Naive thymus-derived CD8-positive, alpha-beta T cell (primary cell): ENCODE measurements at regions not wholly inside any gene's neighbourhood (a gene's known extent, or its start where the extent isn't known, plus 50 kb on each side); places are given as distances from the start of the nearest gene placed in this dataset.
A peak's percentile ranks its signal among the peaks of the same experiment; 100 is the strongest.

Source experiments
- ATAC-seq, 2 donors: fragments of 150-1000 bp; cut with Tn5 transposase in 1 of 2; sonication (Bioruptor Pico), chemical (Tn5 transposase) in 1 of 2; 1 replicate in 1 of 2; 2 replicates in 1 of 2; pipeline ENCODE4 v1.10.0; 2021; ENCODE audit warnings: mild to moderate bottlenecking in 2 of 2, moderate library complexity in 2 of 2
- POLR2A ChIA-PET: fragments of 350-600 bp; sonication (Branson Sonifier 250); formaldehyde crosslinking; loops from one replicate; lab custom pipeline; 2021; ENCODE audit warnings: antibody characterized with exemption; lab: Charles Lee
- DNase-seq, 10 donors: peaks; one replicate each; pipeline versions ENCODE4 v3.0.0 to v3.0.0-alpha.2; 2020 to 2022
- H3K27ac Mint-ChIP-seq, 10 donors: one replicate each; pipeline ENCODE4 v1.8.0; 2020 to 2022; ENCODE audit warnings: mild to moderate bottlenecking in 10 of 10, mixed read lengths in 10 of 10, moderate library complexity in 4 of 10, inconsistent platforms in 1 of 10
- H3K27me3 Mint-ChIP-seq, 5 donors: one replicate each; pipeline ENCODE4 v1.8.0; 2021 to 2022; ENCODE audit warnings: mixed read lengths in 5 of 5
- H3K36me3 Mint-ChIP-seq, 3 donors: one replicate each; pipeline ENCODE4 v1.8.0; 2020 to 2022; ENCODE audit warnings: mixed read lengths in 3 of 3, mild to moderate bottlenecking in 2 of 3, inconsistent platforms in 1 of 3
- H3K4me1 Mint-ChIP-seq, 4 donors: one replicate each; pipeline ENCODE4 v1.8.0; 2021 to 2022; ENCODE audit warnings: mixed read lengths in 4 of 4
- H3K4me3 Mint-ChIP-seq, 10 donors: one replicate each; pipeline ENCODE4 v1.8.0; 2020 to 2022; ENCODE audit warnings: mild to moderate bottlenecking in 10 of 10, mixed read lengths in 10 of 10, moderate library complexity in 6 of 10, inconsistent platforms in 1 of 10
- H3K9me3 Mint-ChIP-seq, 9 donors: one replicate each; pipeline ENCODE4 v1.8.0; 2020 to 2022; ENCODE audit warnings: mixed read lengths in 9 of 9, mild to moderate bottlenecking in 3 of 9, inconsistent platforms in 1 of 9, moderate library complexity in 1 of 9

DNA sequence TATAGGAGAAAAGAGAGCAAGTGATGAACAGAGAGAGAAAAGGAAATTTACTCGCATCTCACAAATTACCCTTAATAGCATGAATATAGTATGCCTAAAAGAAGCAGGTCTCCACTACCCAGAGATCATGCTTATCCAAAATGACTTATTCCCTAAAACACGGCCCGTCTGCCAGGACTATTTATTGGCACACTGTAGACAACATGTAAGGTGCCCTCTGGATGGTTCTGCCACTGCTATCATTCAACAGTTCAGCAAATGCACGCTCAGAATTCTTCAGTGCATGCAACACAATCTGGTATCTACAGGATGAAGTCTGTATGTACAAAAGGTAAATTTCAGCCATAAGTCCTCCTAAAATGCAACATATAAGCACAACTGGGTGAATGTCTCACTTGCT is 465.8 kb downstream of the SHQ1 start:
- Mint-ChIP-seq H3K27ac (peak overlapping the region in 5 of 10 donors; percentile 1 to 76 (median 14)), H3K4me1 (peaks cover 35 to 84% (median 79%) of the 10 kb centered on the region in 4 donors), H3K27me3 (no peaks in the 10 kb centered on the region), H3K4me3 (peak overlapping the region in 1 of 10 donors; percentile 3), H3K9me3 (no peaks in the 10 kb centered on the region), H3K36me3 (peaks cover 0 to 20% (median 12%) of the 10 kb centered on the region in 3 donors)
- ATAC-seq (no peak), DNase-seq (no peak)
- POLR2A ChIA-PET = no interaction called here

DNA sequence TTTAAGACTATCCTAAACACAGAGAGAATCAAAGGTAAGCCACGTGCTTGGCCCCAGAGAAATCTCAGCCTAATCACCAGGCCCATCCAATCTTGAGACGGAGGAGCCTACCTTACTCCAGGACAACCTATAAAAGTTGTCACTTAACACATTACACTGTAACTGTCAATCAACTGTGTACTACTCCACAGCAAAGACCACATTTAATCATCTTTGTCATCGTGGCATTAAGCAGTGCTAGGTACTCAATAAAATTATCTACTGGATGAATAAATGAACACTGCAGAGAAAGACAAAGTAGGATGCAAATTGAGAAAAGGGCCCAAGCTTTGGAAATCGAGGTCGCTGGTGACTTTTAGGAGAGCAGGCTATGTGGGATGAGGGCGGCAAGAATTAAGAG is 466.7 kb downstream of the SHQ1 start:
- H3K27ac Mint-ChIP-seq = peak overlapping the region in 7 of 10 donors; percentile 1 to 67 (median 26)
- H3K36me3 Mint-ChIP-seq = peaks cover 0 to 25% (median 12%) of the 10 kb centered on the region in 3 donors
- ATAC-seq (no peak), DNase-seq (no peak)
- no peaks in the 10 kb centered on the region for H3K27me3 Mint-ChIP-seq
- POLR2A ChIA-PET = no interaction called here
- no peaks in the 10 kb centered on the region for H3K9me3 Mint-ChIP-seq
- no peak overlapping the region for H3K4me3 Mint-ChIP-seq
- peaks cover 33 to 80% (median 73%) of the 10 kb centered on the region in 4 donors for H3K4me1 Mint-ChIP-seq

DNA sequence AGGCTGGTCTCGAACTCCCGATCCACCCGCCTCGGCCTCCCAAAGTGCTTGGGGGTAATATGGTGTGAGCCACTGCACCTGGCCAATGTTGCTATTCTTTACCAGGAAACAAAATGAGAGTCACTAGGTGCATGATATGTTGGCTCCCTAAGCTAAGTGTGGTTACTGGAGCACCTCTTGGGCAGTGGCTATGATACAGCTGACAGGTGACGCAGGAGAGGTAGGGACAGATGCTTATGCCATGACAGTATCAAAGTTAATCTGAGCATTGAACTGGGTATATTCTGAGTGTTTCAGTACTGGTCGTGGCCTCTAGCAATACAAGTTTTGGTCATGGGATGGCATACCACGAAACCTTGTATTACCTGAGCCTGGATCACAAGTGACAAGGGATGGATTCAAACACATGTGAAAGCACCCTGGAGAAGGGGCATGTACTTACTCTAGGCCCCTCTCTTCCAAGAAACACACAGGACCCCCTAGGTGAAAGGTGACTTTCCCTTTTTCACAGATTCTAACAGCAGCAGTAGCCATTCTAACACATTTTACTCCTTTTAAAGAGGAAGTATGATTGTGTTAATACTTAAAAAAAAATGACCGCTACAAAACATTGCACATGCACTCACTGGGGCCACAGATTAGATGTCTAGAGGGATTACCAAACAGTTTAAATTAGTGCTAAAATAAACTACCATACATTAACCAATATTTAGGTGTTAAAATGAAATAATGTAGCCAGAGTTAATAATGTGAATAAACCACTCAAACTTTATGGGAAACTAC is 467.3 kb downstream of the SHQ1 start:
- Mint-ChIP-seq H3K4me1 (peaks cover 28 to 78% (median 68%) of the 10 kb centered on the region in 4 donors), H3K36me3 (peaks cover 0 to 25% (median 14%) of the 10 kb centered on the region in 3 donors), H3K4me3 (no peak overlapping the region), H3K27ac (peak overlapping the region in 7 of 10 donors; percentile 1 to 67 (median 35)), H3K9me3 (no peaks in the 10 kb centered on the region), H3K27me3 (no peaks in the 10 kb centered on the region)
- POLR2A ChIA-PET = no interaction called here
- DNase-seq (no peak), ATAC-seq (no peak)

DNA sequence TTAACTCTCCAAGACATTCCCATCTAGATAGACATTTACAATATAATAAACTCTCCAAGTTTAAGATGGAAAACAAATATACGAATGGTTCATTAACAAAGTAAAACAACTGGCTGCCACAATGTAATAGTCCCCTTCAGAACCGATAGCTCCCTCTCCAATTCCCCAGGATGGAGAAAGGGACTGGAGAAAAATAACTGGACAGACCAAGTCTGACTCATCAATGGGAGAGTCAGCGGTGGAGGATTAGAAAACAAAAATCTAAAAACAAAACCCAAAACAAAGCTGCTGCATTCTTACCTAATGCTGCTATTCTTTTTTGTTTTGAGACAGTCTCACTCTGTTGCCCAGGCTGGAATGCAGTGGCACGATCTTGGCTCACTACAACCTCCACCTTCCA is 468.1 kb downstream of the SHQ1 start:
- H3K4me1 Mint-ChIP-seq = peaks cover 31 to 78% (median 70%) of the 10 kb centered on the region in 4 donors
- POLR2A ChIA-PET = interaction anchor here (1.2 kb wide), 1 partner anchor 36 kb away, joined by 3 read pairs; no protein-coding TSS in a partner anchor

DNA sequence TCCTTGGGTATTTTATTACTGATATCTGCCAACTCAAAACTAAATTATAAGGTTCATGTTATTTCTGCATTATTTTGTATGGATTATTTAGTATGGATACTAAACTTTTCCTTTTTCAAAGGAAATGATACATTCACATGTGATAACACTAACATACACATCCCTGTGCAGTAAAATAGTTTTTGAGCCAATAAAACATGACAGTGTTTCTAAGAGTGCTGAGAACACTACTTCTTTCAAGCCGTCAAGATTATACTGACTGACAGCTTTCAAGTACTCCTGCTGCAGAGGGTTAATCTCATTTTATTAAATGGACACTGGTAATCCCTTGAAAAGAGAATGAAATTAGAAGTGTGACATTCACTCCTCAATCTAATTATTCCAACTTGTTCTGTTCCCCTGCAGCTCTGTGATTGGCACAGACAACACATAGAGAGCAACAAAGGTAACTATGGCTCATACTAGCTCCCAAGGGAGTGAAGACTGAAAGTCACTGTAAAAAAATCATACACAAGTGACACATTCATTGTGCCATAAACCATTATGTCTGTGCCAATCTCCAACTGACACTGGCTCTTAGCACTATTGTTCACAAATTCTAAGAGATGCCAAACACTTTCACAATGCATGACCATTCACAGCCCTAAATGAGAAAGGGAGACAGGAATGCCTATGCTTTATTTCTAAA is 468.6 kb downstream of the SHQ1 start:
- Mint-ChIP-seq H3K27me3 (no peaks in the 10 kb centered on the region), H3K9me3 (no peaks in the 10 kb centered on the region), H3K27ac (peak overlapping the region in 3 of 10 donors; percentile 9 to 60 (median 24)), H3K4me3 (no peak overlapping the region), H3K4me1 (peaks cover 26 to 78% (median 65%) of the 10 kb centered on the region in 4 donors), H3K36me3 (peaks cover 0 to 25% (median 14%) of the 10 kb centered on the region in 3 donors)
- POLR2A ChIA-PET = interaction anchor here (1.2 kb wide), 1 partner anchor 35 kb away, joined by 3 read pairs; no protein-coding TSS in a partner anchor
- DNase-seq = no peak
- ATAC-seq = no peak

More for the DNA sequence above, 468.1 kb downstream of the SHQ1 start:
- DNase-seq (no peak), ATAC-seq (no peak)
- Mint-ChIP-seq H3K27me3 (no peaks in the 10 kb centered on the region), H3K9me3 (no peaks in the 10 kb centered on the region), H3K36me3 (peaks cover 0 to 25% (median 14%) of the 10 kb centered on the region in 3 donors), H3K27ac (peak overlapping the region in 6 of 10 donors; percentile 7 to 35 (median 20)), H3K4me3 (no peak overlapping the region)

DNA sequence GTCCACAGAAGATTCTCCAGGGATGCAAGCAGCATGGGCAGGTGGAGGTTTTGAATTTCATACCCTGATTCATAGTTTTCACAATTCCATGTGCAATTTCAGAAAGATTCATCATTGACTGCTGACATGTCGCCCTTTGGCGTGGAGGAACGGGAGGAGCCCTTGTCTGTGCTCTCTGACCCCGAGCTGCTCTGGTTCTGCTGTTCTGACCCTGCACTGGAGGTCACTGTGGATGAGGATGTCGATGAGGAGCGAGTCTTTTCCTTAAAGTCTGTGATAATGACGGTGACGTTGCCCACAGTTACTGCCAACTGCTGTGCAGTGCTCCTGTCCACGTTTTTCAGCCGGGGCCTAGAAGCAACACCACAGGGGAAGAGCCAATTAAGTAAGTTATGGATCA is 470.0 kb downstream of the SHQ1 start:
- no peak for ATAC-seq
- Mint-ChIP-seq H3K4me3 (no peak overlapping the region), H3K4me1 (peaks cover 18 to 72% (median 52%) of the 10 kb centered on the region in 4 donors), H3K9me3 (no peaks in the 10 kb centered on the region), H3K36me3 (peaks cover 0 to 22% (median 14%) of the 10 kb centered on the region in 3 donors), H3K27me3 (no peaks in the 10 kb centered on the region), H3K27ac (peak overlapping the region in 3 of 10 donors; percentile 24 to 76 (median 52))
- no peak for DNase-seq
- POLR2A ChIA-PET = no interaction called here

DNA sequence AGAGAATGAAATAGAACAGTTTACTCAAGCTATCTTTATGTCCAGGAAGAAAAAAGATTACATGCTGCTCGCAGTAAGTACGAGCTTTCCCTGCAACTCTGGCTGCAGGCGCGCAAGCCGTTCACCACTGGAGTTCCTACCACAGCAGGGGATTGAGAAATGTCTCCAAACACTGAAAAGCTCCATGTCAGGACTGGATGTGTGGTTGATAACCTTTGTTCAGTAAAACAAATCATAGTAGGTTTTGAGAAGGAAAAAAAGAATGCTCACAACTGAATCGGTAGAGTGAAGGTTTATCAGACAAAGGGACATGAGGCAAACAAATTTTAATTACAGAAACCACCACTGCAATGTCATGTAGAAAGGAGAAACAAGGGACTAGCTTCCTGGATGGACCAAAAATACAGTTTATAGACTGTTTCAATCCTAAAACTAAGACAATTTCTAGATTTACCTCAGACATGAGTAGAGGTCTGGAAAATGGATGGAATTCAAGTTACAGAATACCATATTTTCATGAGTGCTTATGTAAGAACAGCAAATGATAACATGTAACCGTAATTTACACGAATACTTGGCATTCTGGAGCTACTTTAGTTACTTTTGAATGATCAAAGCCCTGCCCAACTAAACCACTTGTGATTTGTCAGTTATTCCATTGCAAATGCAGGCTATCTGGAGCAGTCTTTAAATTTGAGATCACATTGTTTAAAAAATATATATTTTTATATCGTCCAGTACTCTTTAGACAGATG is 471.1 kb downstream of the SHQ1 start:
- Mint-ChIP-seq H3K27me3 (no peaks in the 10 kb centered on the region), H3K4me3 (no peak overlapping the region), H3K27ac (peak overlapping the region in 3 of 10 donors; percentile 11 to 80 (median 58)), H3K9me3 (no peaks in the 10 kb centered on the region), H3K36me3 (peaks cover 0 to 22% (median 14%) of the 10 kb centered on the region in 3 donors), H3K4me1 (peaks cover 19 to 68% (median 51%) of the 10 kb centered on the region in 4 donors)
- POLR2A ChIA-PET = no interaction called here
- ATAC-seq (no peak), DNase-seq (no peak)

DNA sequence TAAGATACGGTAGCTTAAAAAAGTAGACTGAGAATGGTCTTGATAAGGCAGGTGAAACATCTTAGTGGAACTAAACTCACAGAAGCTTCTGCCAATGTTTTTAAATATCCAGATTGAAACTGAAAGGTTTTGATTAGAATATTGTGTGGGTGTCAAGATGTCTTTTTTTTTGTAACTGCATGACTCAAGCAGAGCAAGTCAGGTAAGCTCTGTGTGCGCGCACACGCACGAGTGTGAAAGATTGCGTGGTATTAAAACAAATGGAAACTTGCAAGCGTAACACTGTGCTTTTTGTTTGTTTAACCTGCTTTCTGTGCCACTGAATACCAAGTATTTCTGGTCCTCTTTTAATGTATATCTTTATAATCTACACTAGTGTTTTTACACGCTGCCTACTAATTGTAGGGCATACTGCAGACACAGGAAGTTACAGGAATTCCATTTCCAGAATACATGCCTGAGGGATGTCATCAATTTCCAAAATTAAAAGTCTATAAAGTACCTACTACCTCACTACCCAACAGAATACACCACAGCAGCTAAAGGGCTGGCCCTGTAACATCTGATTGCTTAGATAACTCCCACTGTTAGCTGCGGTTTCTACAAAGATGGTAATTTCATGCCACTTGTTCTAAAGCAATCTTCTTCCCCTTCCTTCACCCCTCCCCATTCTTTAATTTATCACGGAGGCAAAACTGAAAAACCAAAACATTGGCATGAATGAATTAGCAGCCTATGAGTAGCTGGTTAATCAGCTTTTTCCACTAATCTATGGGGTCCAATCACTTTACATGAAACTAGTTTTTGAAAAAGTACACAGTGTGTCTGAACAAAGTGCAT is 472.8 kb downstream of the SHQ1 start:
- peak overlapping the region in 4 of 10 donors; percentile 0 to 42 (median 32) for H3K4me3 Mint-ChIP-seq
- peaks cover 11 to 58% (median 41%) of the 10 kb centered on the region in 4 donors for H3K4me1 Mint-ChIP-seq
- H3K27ac Mint-ChIP-seq = peak overlapping the region in 7 of 10 donors; percentile 5 to 78 (median 64)
- DNase-seq = peak in 2 of 10 donors; percentile 11 to 30
- POLR2A ChIA-PET = interaction anchor here (0.6 to 1.9 kb wide), 6 partner anchors 8 to 132 kb away, joined by 3 to 12 read pairs (median 4); no protein-coding TSS in a partner anchor
- peak; percentile 80 to 84 for ATAC-seq
- H3K27me3 Mint-ChIP-seq = no peaks in the 10 kb centered on the region
- H3K9me3 Mint-ChIP-seq = no peaks in the 10 kb centered on the region
- peaks cover 0 to 22% (median 14%) of the 10 kb centered on the region in 3 donors for H3K36me3 Mint-ChIP-seq

DNA sequence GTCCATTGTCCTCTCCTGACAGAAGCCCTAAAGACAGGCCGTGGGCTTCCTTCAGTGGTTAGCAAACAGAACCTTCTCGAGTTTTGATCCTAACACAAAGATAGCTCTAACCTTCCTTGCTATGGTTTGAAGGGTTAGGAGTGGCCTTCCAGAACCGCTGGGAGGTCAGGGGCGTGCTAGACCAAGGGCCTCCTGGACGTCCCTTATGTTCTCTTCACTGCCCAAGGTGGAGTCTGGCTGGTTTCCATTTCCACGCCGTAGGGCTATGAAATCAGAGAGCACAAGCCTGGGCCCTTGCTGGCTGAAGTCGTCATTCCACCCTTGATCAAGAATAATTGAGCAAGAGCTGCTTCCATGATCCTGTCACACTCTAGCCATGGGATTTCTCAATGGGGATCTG is 475.1 kb downstream of the SHQ1 start:
- H3K4me3 Mint-ChIP-seq = no peak overlapping the region
- POLR2A ChIA-PET = no interaction called here

DNA sequence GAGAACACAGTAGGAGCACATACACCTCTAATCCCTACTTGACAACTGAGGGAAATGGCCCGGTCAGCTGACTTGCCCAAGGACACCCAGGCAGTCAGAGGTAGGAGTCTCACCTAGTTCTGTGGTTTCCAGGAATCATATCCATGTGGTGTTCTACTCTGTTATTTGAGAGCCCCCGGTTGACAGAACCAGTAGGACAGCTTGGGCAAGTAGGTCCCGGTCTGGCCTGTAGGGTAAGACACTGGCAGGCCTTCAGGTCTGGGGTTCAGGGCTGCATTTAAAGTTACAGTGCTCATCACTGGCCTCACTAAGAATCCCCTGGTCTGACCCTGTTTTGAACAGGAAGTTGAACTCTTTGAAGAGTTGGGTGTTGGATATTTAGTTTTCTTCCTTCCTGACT is 476.1 kb downstream of the SHQ1 start:
- DNase-seq = no peak
- POLR2A ChIA-PET = no interaction called here
- Mint-ChIP-seq H3K36me3 (peaks cover 0 to 4% (median 2%) of the 10 kb centered on the region in 3 donors), H3K4me3 (no peak overlapping the region), H3K27me3 (no peaks in the 10 kb centered on the region), H3K9me3 (no peaks in the 10 kb centered on the region), H3K4me1 (peaks cover 11 to 42% (median 30%) of the 10 kb centered on the region in 4 donors), H3K27ac (peak overlapping the region in 2 of 10 donors; percentile 7 to 27)
- no peak for ATAC-seq

More for the DNA sequence above, 475.1 kb downstream of the SHQ1 start:
- Mint-ChIP-seq H3K27me3 (no peaks in the 10 kb centered on the region), H3K9me3 (no peaks in the 10 kb centered on the region), H3K4me1 (peaks cover 11 to 43% (median 30%) of the 10 kb centered on the region in 4 donors), H3K27ac (peak overlapping the region in 2 of 10 donors; percentile 34 to 65), H3K36me3 (peaks cover 0 to 8% (median 5%) of the 10 kb centered on the region in 3 donors)
- no peak for ATAC-seq
- DNase-seq = no peak

DNA sequence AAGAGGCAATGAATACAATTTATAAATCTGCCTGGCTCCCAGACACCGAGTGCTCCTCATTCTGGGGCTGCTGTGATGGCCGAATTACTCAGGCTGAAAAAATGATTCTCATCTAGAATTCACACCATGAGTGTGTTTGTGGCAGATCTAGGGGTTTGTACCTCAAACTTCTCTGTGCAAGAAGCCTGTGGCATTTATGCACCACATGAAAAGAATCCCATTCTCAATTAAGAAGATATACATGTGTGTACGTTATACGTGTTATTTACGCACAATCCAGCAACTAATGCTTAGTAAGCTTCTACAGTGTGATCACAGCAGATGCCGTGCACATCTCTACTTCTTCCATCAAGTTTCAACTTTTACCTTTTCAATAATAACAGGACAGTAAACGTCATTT is 476.8 kb downstream of the SHQ1 start:
- peaks cover 0 to under 1% (median 0%) of the 10 kb centered on the region in 3 donors for H3K36me3 Mint-ChIP-seq
- POLR2A ChIA-PET = no interaction called here
- no peaks in the 10 kb centered on the region for H3K9me3 Mint-ChIP-seq
- ATAC-seq (no peak), DNase-seq (no peak)
- no peak overlapping the region for H3K4me3 Mint-ChIP-seq
- H3K27ac Mint-ChIP-seq = no peak overlapping the region
- H3K4me1 Mint-ChIP-seq = peaks cover 11 to 37% (median 27%) of the 10 kb centered on the region in 4 donors
- H3K27me3 Mint-ChIP-seq = no peaks in the 10 kb centered on the region
